ENCODE measurements at regions not wholly inside any gene's neighbourhood (a gene's known extent, or its start where the extent isn't known, plus 50 kb on each side); places are given as distances from the start of the nearest gene placed in this dataset.

DNA sequence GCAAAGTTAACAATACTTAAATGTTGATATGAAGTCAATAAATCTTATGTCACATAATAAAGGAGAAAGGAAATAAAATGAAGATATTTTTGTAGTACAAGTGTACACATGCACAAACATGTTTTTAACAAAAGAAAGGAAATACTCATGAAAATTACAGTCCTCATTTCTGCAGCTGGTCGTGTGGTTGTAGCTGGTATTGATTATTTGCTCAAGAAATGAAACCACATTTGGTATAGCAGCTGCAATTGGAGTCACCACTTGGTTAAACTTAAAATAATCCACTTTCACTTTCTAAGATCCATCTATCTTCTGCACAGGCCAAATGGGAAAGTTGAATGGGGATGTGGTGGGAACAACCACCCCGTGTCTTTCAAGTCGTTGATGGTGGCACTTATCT lies 580.5 kb upstream of the NRXN1 start:
- TF ChIP-seq POLR2A (IDR thresholded peaks at IDR 0.05): no peak
- TF ChIP-seq, protein P1, sequence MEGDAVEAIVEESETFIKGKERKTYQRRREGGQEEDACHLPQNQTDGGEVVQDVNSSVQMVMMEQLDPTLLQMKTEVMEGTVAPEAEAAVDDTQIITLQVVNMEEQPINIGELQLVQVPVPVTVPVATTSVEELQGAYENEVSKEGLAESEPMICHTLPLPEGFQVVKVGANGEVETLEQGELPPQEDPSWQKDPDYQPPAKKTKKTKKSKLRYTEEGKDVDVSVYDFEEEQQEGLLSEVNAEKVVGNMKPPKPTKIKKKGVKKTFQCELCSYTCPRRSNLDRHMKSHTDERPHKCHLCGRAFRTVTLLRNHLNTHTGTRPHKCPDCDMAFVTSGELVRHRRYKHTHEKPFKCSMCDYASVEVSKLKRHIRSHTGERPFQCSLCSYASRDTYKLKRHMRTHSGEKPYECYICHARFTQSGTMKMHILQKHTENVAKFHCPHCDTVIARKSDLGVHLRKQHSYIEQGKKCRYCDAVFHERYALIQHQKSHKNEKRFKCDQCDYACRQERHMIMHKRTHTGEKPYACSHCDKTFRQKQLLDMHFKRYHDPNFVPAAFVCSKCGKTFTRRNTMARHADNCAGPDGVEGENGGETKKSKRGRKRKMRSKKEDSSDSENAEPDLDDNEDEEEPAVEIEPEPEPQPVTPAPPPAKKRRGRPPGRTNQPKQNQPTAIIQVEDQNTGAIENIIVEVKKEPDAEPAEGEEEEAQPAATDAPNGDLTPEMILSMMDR (IDR thresholded peaks at IDR 0.05): no peak
- Histone ChIP-seq H3K4me1 (no peaks in the 10 kb centered on the region), H3K27me3 (no peaks in the 10 kb centered on the region), H3K9me3 (peaks cover 0 to 21% (median 3%) of the 10 kb centered on the region in 4 donors), H3K27ac (no peak overlapping the region), H3K4me3 (no peak overlapping the region), H3K36me3 (no peaks in the 10 kb centered on the region)
- DNase-seq: no peak

GRCh38 chr2:51601706-51602105 lies 569.8 kb upstream of the NRXN1 start:
- TF ChIP-seq POLR2A (IDR thresholded peaks at IDR 0.05): no peak
- TF ChIP-seq, protein P1 (IDR thresholded peaks at IDR 0.05): no peak
- H3K27me3 ChIP-seq: no peaks in the 10 kb centered on the region
- no peaks in the 10 kb centered on the region for H3K9me3 ChIP-seq
- H3K27ac ChIP-seq: no peak overlapping the region
- H3K36me3 ChIP-seq: no peaks in the 10 kb centered on the region
- DNase-seq: no peak
- H3K4me3 ChIP-seq: no peak overlapping the region
- no peaks in the 10 kb centered on the region for H3K4me1 ChIP-seq

GRCh38 chr2:51597086-51597485 lies 565.2 kb upstream of the NRXN1 start:
- Histone ChIP-seq H3K4me3 (no peak overlapping the region), H3K9me3 (no peaks in the 10 kb centered on the region), H3K4me1 (no peaks in the 10 kb centered on the region), H3K27ac (no peak overlapping the region), H3K36me3 (no peaks in the 10 kb centered on the region), H3K27me3 (no peaks in the 10 kb centered on the region)
- no peak for DNase-seq
- no peak for TF ChIP-seq POLR2A (IDR thresholded peaks at IDR 0.05)
- TF ChIP-seq, protein P1 (IDR thresholded peaks at IDR 0.05): no peak

DNA sequence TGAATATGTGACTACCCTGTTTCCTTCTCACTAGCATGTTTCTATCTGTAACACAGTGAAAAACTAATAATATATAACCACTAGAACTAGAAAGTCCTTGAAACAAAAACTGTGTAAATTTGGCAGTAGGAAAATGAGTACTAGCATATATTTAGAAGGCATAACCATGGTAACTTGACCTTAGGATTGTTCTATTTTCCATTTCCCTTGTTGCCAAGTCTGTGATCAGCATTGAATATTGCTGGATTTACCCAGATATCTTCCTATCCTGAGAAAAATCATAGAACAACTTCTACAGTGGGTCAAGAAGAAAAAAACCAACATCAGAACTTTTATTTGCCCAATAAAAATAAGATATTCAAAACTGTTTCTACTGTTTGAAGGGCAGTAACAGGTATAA lies 563.9 kb upstream of the NRXN1 start:
- no peaks in the 10 kb centered on the region for H3K4me1 ChIP-seq
- no peaks in the 10 kb centered on the region for H3K27me3 ChIP-seq
- no peak for TF ChIP-seq POLR2A (IDR thresholded peaks at IDR 0.05)
- TF ChIP-seq, protein P1 (IDR thresholded peaks at IDR 0.05): no peak
- no peak overlapping the region for H3K27ac ChIP-seq
- no peak for DNase-seq
- no peaks in the 10 kb centered on the region for H3K36me3 ChIP-seq
- no peak overlapping the region for H3K4me3 ChIP-seq
- no peaks in the 10 kb centered on the region for H3K9me3 ChIP-seq

GRCh38 chr2:51581636-51582267 lies 549.8 kb upstream of the NRXN1 start:
- H3K36me3 ChIP-seq: no peaks in the 10 kb centered on the region
- no peaks in the 10 kb centered on the region for H3K27me3 ChIP-seq
- TF ChIP-seq, protein P1 (IDR thresholded peaks at IDR 0.05): no peak
- TF ChIP-seq POLR2A (IDR thresholded peaks at IDR 0.05): no peak
- no peak for DNase-seq
- no peak overlapping the region for H3K27ac ChIP-seq
- H3K9me3 ChIP-seq: peaks cover 0 to 2% (median 0%) of the 10 kb centered on the region in 4 donors
- no peak overlapping the region for H3K4me3 ChIP-seq
- H3K4me1 ChIP-seq: no peaks in the 10 kb centered on the region

DNA sequence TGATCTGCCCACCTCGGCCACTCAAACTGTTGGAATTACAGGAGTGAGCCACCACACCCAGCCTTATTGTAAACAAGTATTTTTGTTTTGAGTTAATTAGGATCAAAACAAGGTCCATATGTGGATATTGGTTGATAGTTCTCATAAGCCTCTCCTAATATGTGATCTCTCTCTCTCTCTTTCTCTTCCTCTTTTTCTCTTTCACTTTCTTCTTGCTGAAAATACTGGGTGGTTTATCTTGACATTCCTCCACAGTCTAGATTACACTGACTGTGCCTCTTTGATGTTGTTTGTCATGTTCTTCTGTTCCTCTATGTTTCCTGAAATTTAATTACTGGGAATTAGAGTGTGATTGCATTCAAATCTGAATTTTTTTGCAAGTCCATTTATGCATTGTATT lies 547.5 kb upstream of the NRXN1 start:
- no peak for DNase-seq
- Histone ChIP-seq H3K4me3 (no peak overlapping the region), H3K9me3 (peaks cover 0 to 2% (median 0%) of the 10 kb centered on the region in 4 donors), H3K27me3 (no peaks in the 10 kb centered on the region), H3K27ac (no peak overlapping the region), H3K4me1 (no peaks in the 10 kb centered on the region), H3K36me3 (no peaks in the 10 kb centered on the region)
- TF ChIP-seq, protein P1 (IDR thresholded peaks at IDR 0.05): no peak
- no peak for TF ChIP-seq POLR2A (IDR thresholded peaks at IDR 0.05)

Measured in Peyer's patch (tissue), 4 donors.